Mammary epithelial cell (primary cell): ENCODE measurements at regions not wholly inside any gene's neighbourhood (a gene's known extent, or its start where the extent isn't known, plus 50 kb on each side); places are given as distances from the start of the nearest gene placed in this dataset.
"Not testable (repeated sequence)": the region's sequence is repeated elsewhere in the genome, so short reads cannot be mapped to it uniquely, and the experiment has no call there.

Experiments
- EZH2 ChIP-seq: IDR thresholded peaks from 2 replicates; pipeline ENCODE4 v1.6.1; 2012; ENCODE audit warnings: low read length, inconsistent platforms, borderline replicate concordance
- TF ChIP-seq, protein P1 (sequence below), 2 donors: IDR thresholded peaks in 1 of 2; conservative IDR thresholded peaks in 1 of 2; 2 replicates each; pipeline ENCODE4 v1.5.1; 2011 to 2012; ENCODE audit warnings: inconsistent platforms in 2 of 2, low read length in 2 of 2, mild to moderate bottlenecking in 2 of 2, control low read depth in 1 of 2, low read depth in 1 of 2; ENCODE audit not compliant: insufficient read depth in 1 of 2; ENCODE audit errors: extremely low read depth in 1 of 2

GRCh38 chr1:81178431-81179093 lies 622.2 kb upstream of the ADGRL2 start:
- TF ChIP-seq, protein P1, sequence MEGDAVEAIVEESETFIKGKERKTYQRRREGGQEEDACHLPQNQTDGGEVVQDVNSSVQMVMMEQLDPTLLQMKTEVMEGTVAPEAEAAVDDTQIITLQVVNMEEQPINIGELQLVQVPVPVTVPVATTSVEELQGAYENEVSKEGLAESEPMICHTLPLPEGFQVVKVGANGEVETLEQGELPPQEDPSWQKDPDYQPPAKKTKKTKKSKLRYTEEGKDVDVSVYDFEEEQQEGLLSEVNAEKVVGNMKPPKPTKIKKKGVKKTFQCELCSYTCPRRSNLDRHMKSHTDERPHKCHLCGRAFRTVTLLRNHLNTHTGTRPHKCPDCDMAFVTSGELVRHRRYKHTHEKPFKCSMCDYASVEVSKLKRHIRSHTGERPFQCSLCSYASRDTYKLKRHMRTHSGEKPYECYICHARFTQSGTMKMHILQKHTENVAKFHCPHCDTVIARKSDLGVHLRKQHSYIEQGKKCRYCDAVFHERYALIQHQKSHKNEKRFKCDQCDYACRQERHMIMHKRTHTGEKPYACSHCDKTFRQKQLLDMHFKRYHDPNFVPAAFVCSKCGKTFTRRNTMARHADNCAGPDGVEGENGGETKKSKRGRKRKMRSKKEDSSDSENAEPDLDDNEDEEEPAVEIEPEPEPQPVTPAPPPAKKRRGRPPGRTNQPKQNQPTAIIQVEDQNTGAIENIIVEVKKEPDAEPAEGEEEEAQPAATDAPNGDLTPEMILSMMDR (conservative IDR thresholded peaks at IDR 0.05 in 1 of 2, IDR thresholded peaks at IDR 0.05 in 1 of 2; ENCODE audit: extremely low read depth in 1 of 2, insufficient read depth in 1 of 2, low read depth in 1 of 2, low read length in 2 of 2): not testable (repeated sequence)
- not testable (repeated sequence) for TF ChIP-seq EZH2
